Hepatocyte (in vitro differentiated cells): ENCODE measurements at regions not wholly inside any gene's neighbourhood (a gene's known extent, or its start where the extent isn't known, plus 50 kb on each side); places are given as distances from the start of the nearest gene placed in this dataset.

Experiments used
- DNase-seq: peaks from one replicate; pipeline ENCODE4 v3.0.0-alpha.2; 2016; ENCODE audit warnings: low spot score
- H2AFZ ChIP-seq: fragments of 200-600 bp; sonication (generic); 2 replicates; pipeline ENCODE4 v1.6.0; 2016; ENCODE audit warnings: antibody characterized with exemption, mild to moderate bottlenecking
- H3K27ac ChIP-seq: fragments of 200-600 bp; sonication (generic); 2 replicates; pipeline ENCODE4 v1.5.1; 2016; ENCODE audit warnings: mild to moderate bottlenecking
- H3K27me3 ChIP-seq: fragments of 200-600 bp; sonication (generic); 2 replicates; pipeline ENCODE4 v1.6.1; 2016
- H3K36me3 ChIP-seq: fragments of 200-600 bp; sonication (generic); replicated peaks from 2 replicates; pipeline ENCODE4 v1.5.1; 2016; ENCODE audit warnings: low read depth; ENCODE audit not compliant: insufficient read depth
- H3K4me1 ChIP-seq: fragments of 200-600 bp; sonication (generic); 2 replicates; pipeline ENCODE4 v1.5.1; 2016; ENCODE audit warnings: mild to moderate bottlenecking, moderate library complexity; ENCODE audit not compliant: insufficient read depth
- H3K4me2 ChIP-seq: fragments of 200-600 bp; sonication (generic); 2 replicates; pipeline ENCODE4 v1.6.0; 2016
- H3K4me3 ChIP-seq: fragments of 200-600 bp; sonication (generic); 2 replicates; pipeline ENCODE4 v1.5.1; 2016; ENCODE audit warnings: mild to moderate bottlenecking
- H3K79me2 ChIP-seq: fragments of 200-600 bp; sonication (generic); 2 replicates; pipeline ENCODE4 v1.6.0; 2017; ENCODE audit warnings: mild to moderate bottlenecking
- H3K9me2 ChIP-seq: fragments of 200-600 bp; sonication (generic); replicated peaks from 2 replicates; pipeline ENCODE4 v1.6.0; 2017; ENCODE audit warnings: mild to moderate bottlenecking; ENCODE audit not compliant: insufficient read depth
- H3K9me3 ChIP-seq: fragments of 200-600 bp; sonication (generic); 2 replicates; pipeline ENCODE4 v1.5.1; 2016; ENCODE audit warnings: low read depth, mild to moderate bottlenecking
- H4K20me1 ChIP-seq: fragments of 200-600 bp; sonication (generic); 2 replicates; pipeline ENCODE4 v1.6.0; 2016; ENCODE audit warnings: mild to moderate bottlenecking; ENCODE audit not compliant: insufficient read depth, poor library complexity, severe bottlenecking
- EZH2 ChIP-seq: fragments of 200-600 bp; sonication (generic); IDR thresholded peaks from 2 replicates; pipeline ENCODE4 v1.6.1; 2016; ENCODE audit warnings: antibody characterized with exemption, mild to moderate bottlenecking, borderline replicate concordance
- EZH2phosphoT487 ChIP-seq: fragments of 200-600 bp; sonication (generic); IDR thresholded peaks from one replicate; pipeline ENCODE4 v1.6.1; 2018; ENCODE audit warnings: antibody characterized with exemption, mild to moderate bottlenecking, low read depth, moderate library complexity; ENCODE audit not compliant: unreplicated experiment, severe bottlenecking
- WGBS: methylation state at CpG from one replicate; pipeline ENCODE4 v1.1.6; 2016; ENCODE audit warnings: low lambda C conversion rate; ENCODE audit errors: missing lambda C conversion rate; 5-methylcytosine and 5-hydroxymethylcytosine counted together
- TF ChIP-seq, protein P1 (sequence below): fragments of 200-600 bp; sonication (generic); IDR thresholded peaks from 2 replicates; pipeline ENCODE4 v1.5.1; 2016; ENCODE audit warnings: antibody characterized with exemption, mild to moderate bottlenecking; ENCODE audit not compliant: poor library complexity

DNA sequence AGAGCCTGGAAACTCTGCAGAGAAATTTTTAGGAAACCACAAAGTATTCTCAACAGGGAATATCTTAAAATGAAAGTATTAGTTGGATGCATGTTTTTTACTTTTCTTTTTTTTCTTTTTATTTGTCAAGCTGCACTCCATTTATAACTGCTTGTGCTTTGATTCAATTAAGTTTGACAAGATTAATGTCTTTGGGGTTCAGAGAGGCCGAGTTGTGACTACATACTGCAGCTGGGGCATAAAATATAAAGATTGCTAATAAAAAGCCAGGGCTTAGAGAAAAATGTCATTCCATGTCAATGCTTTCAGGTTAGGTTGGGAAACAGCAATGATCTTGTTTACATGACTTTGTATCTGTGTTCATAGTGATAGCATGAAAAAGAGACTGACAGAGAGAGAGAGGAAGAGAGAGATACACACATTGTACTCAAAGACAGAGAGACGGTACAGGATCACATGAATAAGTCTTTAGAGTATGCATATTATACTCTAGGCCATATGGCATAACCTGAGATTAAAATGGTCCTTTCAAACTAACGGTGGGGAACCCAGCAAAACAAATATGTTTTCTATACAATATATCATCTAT is 1022.3 kb upstream of the CNTNAP5 start:
- H3K27me3 ChIP-seq = no peaks in the 10 kb centered on the region
- H3K27ac ChIP-seq = no peak overlapping the region
- no peak overlapping the region for H3K4me3 ChIP-seq
- H3K4me2 ChIP-seq = no peak overlapping the region
- no peak for DNase-seq
- H3K9me2 ChIP-seq = no peaks in the 10 kb centered on the region
- H3K36me3 ChIP-seq = no peaks in the 10 kb centered on the region
- H3K9me3 ChIP-seq = no peaks in the 10 kb centered on the region
- H3K4me1 ChIP-seq = no peaks in the 10 kb centered on the region
- 66% methylated on average over 3 of the region's 3 CpGs for WGBS
- TF ChIP-seq, protein P1, sequence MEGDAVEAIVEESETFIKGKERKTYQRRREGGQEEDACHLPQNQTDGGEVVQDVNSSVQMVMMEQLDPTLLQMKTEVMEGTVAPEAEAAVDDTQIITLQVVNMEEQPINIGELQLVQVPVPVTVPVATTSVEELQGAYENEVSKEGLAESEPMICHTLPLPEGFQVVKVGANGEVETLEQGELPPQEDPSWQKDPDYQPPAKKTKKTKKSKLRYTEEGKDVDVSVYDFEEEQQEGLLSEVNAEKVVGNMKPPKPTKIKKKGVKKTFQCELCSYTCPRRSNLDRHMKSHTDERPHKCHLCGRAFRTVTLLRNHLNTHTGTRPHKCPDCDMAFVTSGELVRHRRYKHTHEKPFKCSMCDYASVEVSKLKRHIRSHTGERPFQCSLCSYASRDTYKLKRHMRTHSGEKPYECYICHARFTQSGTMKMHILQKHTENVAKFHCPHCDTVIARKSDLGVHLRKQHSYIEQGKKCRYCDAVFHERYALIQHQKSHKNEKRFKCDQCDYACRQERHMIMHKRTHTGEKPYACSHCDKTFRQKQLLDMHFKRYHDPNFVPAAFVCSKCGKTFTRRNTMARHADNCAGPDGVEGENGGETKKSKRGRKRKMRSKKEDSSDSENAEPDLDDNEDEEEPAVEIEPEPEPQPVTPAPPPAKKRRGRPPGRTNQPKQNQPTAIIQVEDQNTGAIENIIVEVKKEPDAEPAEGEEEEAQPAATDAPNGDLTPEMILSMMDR = no peak
- TF ChIP-seq EZH2 = no peak
- no peak for TF ChIP-seq EZH2phosphoT487
- no peaks in the 10 kb centered on the region for H3K79me2 ChIP-seq
- no peak overlapping the region for H2AFZ ChIP-seq
- no peaks in the 10 kb centered on the region for H4K20me1 ChIP-seq

DNA sequence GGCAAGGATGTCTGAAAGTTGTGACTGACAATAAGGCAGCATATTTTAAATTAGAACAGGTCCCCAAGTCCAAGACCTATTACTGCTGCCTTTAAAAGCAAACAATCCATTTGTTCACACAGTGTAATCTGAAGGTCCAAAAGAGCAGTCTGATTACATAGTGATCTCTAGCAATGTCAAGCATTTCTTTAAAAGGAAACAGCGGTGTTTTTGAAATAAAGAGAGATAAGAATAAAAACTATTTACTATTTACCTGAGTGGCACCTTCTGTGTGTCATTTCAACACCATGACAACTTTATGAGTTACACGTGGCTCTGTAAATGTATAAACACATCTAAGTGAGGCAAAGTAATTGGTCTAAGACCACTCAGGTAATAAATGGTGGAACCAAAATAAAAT is 1009.9 kb upstream of the CNTNAP5 start:
- H3K9me2 ChIP-seq = no peaks in the 10 kb centered on the region
- no peak overlapping the region for H2AFZ ChIP-seq
- H3K4me3 ChIP-seq = no peak overlapping the region
- no peaks in the 10 kb centered on the region for H3K27me3 ChIP-seq
- no peaks in the 10 kb centered on the region for H3K4me1 ChIP-seq
- H3K9me3 ChIP-seq = no peaks in the 10 kb centered on the region
- no peaks in the 10 kb centered on the region for H3K79me2 ChIP-seq
- H3K4me2 ChIP-seq = no peak overlapping the region
- TF ChIP-seq EZH2 (no peak), EZH2phosphoT487 (no peak)
- TF ChIP-seq, protein P1 = no peak
- peak; percentile 48 for DNase-seq
- H3K36me3 ChIP-seq = no peaks in the 10 kb centered on the region
- 44% methylated on average over 2 of the region's 2 CpGs for WGBS
- H4K20me1 ChIP-seq = no peaks in the 10 kb centered on the region
- H3K27ac ChIP-seq = no peak overlapping the region

DNA sequence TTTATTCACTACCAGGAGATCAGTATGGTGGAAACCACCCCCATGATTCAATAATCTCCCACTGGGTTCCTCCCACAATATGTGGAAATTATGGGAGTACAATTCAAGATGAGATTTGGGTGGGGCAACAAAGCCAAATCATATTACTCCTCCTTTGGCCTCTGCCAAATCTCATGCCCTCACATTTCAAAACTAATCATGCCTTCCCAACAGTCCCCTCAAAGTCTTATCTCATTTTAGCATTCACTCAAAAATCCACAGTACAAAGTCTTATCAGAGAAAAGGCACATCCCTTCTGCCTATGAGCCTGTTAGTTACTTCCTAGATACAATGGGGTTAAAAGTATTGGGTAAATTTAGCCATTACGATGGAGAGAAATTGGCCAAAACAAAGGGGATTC is 989.5 kb upstream of the CNTNAP5 start:
- Histone ChIP-seq H3K9me2 (no peaks in the 10 kb centered on the region), H3K9me3 (no peaks in the 10 kb centered on the region), H4K20me1 (no peaks in the 10 kb centered on the region), H3K36me3 (no peaks in the 10 kb centered on the region), H3K79me2 (no peaks in the 10 kb centered on the region), H3K4me1 (no peaks in the 10 kb centered on the region), H3K4me3 (no peak overlapping the region), H3K27me3 (no peaks in the 10 kb centered on the region), H3K27ac (no peak overlapping the region), H2AFZ (no peak overlapping the region), H3K4me2 (no peak overlapping the region)
- 0% methylated on average over 1 of the region's 1 CpG for WGBS
- TF ChIP-seq EZH2phosphoT487 (no peak), EZH2 (no peak)
- TF ChIP-seq, protein P1 = no peak
- DNase-seq = no peak

DNA sequence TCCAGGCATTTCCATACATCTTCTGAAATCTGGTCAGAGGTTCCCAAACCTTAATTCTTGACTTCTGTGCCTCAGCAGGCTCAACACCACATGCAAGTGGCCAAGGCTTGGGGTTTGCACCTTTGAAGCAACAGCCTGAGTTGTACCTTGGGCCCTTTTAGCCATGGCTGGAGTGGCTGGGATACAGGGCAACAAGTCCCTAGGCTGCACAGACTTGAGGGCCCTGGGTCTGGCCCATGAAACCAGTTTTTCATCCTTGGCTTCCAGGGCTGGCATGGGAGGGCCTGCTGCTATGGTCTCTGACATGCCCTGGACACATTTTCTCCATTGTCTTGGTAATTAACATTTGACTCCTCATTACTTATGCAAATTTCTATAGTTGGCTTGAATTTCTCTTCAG is 988.8 kb upstream of the CNTNAP5 start:
- Histone ChIP-seq H3K9me2 (no peaks in the 10 kb centered on the region), H3K4me1 (no peaks in the 10 kb centered on the region), H3K79me2 (no peaks in the 10 kb centered on the region), H3K36me3 (no peaks in the 10 kb centered on the region), H3K4me2 (no peak overlapping the region), H2AFZ (no peak overlapping the region), H4K20me1 (no peaks in the 10 kb centered on the region), H3K4me3 (no peak overlapping the region), H3K27ac (no peak overlapping the region), H3K27me3 (no peaks in the 10 kb centered on the region), H3K9me3 (no peaks in the 10 kb centered on the region)
- TF ChIP-seq, protein P1 = no peak
- no peak for TF ChIP-seq EZH2phosphoT487
- no peak for TF ChIP-seq EZH2
- no peak for DNase-seq
